LNCAP (cell line): ENCODE measurements at regions not wholly inside any gene's neighbourhood (a gene's known extent, or its start where the extent isn't known, plus 50 kb on each side); places are given as distances from the start of the nearest gene placed in this dataset.

Experiments used
- TF ChIP-seq, protein P1 (sequence below): fragments of 450-650 bp; IDR thresholded peaks from 2 replicates; pipeline ENCODE4 v1.5.1; 2017; ENCODE audit warnings: mild to moderate bottlenecking

DNA sequence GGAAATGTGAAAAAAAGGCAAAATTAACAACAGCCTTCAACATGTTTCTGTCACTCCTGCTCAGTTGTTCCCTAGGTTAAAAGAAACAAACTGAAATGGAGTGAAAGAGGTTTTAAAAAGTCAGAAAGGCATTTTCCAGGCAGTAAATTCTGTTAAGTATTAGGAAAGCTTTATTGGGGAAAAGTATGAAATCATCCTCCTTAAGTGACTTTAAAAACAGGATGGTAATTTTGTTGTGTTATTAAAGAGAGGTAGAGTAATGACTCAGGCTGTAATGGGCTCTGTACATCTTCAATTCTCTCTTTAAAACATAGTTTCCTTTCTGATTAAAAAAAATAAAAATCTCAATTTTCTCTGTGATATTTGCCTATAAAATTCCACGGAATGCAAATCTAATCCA is 81.1 kb downstream of the OTOL1 start:
- TF ChIP-seq, protein P1, sequence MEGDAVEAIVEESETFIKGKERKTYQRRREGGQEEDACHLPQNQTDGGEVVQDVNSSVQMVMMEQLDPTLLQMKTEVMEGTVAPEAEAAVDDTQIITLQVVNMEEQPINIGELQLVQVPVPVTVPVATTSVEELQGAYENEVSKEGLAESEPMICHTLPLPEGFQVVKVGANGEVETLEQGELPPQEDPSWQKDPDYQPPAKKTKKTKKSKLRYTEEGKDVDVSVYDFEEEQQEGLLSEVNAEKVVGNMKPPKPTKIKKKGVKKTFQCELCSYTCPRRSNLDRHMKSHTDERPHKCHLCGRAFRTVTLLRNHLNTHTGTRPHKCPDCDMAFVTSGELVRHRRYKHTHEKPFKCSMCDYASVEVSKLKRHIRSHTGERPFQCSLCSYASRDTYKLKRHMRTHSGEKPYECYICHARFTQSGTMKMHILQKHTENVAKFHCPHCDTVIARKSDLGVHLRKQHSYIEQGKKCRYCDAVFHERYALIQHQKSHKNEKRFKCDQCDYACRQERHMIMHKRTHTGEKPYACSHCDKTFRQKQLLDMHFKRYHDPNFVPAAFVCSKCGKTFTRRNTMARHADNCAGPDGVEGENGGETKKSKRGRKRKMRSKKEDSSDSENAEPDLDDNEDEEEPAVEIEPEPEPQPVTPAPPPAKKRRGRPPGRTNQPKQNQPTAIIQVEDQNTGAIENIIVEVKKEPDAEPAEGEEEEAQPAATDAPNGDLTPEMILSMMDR = no peak

GRCh38 chr3:161579395-161580126 is 83.0 kb downstream of the OTOL1 start:
- TF ChIP-seq, protein P1 = no peak

DNA sequence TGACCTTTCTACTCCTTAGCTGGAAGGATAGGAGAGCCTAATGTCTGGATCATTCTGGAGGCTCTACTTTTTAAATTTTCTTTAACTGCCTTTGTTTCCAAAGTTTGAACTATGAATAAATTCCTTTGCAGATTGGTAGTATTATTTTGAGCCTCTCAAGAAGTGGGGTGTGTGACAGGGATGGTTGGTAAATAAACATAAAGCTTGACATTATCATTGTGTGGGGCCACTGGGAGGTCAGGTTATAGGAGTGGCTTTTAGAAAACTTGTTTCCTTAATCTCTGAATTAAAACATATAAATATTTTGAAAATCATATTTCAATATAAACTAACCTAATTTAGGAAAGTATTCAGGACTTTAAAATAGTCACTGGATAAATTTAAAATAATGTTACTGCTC is 89.3 kb downstream of the OTOL1 start:
- TF ChIP-seq, protein P1 = no peak

GRCh38 chr3:161586556-161587235 is 90.1 kb downstream of the OTOL1 start:
- TF ChIP-seq, protein P1 = no peak

GRCh38 chr3:161598639-161599038 is 102.0 kb downstream of the OTOL1 start:
- TF ChIP-seq, protein P1 = no peak

DNA sequence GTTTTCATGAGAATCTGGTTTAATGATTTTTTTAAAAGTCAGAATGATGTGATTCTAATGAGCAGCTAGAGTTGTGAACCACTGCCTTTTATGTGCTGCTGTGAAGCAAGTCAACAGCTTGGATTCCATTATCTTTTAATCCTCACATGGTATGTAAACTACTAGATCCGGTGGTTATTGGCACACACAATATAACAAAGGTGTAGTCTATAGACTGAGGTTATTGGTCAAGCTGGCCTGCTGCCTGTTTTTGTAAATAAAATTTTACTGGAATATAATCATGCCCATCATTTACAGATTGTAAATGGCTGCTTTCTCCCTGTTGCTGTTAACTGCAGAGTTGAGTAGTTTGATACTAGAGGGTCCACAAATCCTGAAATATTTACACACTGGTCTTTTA is 103.1 kb downstream of the OTOL1 start:
- TF ChIP-seq, protein P1 = no peak

GRCh38 chr3:161600173-161600572 is 103.6 kb downstream of the OTOL1 start:
- TF ChIP-seq, protein P1 = no peak
